HuH-7 (cell line): ENCODE measurements at regions not wholly inside any gene's neighbourhood (a gene's known extent, or its start where the extent isn't known, plus 50 kb on each side); places are given as distances from the start of the nearest gene placed in this dataset.
"Not testable (repeated sequence)": the region's sequence is repeated elsewhere in the genome, so short reads cannot be mapped to it uniquely, and the experiment has no call there.

Experiments
- DNase-seq: peaks from one replicate; pipeline ENCODE4 v3.0.0; 2011; ENCODE audit warnings: low spot score

DNA sequence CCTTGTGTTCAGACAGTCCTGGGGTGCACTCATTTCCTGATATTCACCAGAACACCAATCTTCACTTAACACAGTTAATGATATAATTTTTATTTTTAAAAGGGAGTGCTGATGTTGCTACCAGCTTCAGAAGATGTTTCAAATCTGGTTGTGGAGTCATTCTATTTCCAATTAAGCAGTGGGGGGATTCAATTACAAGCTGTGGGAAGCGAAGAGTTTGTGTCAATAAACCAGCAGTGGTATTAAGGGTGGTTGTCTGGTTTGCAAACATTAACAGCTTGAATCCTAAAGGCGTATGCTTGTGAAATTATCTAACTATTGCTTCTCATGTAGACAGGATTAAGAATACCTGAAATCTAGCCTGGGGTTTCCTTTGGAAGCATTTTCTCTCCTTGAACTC is 1637.5 kb upstream of the GOT2 start:
- DNase-seq, result no peak

DNA sequence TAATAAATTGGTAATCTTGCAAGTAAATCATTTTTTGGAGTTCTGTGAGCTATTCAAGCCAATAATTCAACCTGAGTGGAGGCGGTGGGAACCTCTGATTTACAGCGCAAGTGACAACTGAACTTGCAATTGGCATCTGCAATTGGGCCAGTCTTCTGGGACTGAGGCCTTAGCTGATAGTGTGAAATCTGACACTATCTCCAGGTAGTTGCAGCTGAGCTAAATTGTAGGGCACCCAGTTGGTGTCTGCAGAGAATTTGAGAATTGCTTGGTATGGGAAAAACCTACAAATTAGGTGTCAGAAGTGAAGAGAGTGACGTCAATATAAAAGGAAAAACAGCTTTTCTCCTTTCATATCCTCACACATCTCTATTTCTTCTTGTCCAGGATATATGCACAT is 1633.6 kb upstream of the GOT2 start:
- DNase-seq, result no peak

DNA sequence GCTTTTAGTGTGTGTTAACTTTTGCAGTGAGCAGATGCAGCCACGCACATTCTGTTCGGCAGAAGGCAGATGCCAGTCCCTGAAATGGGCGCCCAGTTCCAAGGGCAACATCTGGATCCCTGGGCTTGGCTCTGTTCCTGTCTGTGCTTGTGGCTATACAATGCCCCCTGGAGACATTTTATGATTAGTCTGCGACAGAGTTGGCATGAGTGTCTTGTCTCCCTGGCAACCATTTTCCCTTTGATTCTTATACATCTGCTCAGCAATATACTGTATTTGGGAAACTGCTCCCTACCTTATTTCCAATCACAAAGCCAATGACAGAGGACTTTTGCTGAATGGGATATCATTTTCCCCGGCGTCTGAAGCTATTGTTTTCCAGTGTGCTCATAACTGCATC is 1629.5 kb upstream of the GOT2 start:
- no peak for DNase-seq

DNA sequence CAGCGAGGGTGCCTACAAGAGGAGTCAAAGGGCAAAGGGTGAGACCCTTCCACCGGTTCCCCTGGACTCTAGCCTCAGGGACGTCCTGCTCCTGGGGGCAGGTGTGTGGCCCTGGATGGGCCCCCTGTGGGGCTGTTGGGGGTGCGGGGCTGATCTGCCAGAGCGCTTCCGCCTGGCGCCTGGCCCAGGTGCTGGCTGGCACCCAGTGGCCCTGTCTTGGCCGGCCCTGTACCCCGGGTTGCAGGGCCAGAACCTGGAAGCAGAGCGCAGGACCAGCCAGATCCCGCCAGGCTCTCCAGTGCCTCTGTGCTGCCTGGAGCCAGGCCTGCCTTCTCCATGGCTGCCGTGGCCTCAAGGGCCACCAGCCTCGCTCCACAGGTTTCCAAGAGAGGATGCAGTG is 1625.8 kb upstream of the GOT2 start:
- not testable (repeated sequence) for DNase-seq

DNA sequence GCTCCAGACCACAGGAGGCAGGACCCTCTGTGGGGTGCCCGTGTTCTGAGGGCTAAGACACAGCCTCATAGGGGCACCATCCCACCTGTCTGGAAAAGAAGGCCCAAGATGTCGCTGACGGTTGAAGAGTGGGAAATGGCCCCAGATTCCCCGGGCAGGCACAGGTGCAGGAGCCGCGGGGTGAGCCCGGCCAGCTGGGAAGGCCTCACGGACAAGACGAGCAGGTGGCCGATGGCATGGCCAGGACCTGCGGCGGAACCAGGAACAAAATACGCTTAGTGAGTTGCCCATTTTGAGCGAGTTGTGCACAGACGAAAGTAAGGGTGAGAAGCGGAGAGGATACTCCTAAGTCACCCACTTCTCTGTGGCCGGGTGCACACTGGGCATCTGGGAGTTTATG is 1625.3 kb upstream of the GOT2 start:
- not testable (repeated sequence) for DNase-seq

DNA sequence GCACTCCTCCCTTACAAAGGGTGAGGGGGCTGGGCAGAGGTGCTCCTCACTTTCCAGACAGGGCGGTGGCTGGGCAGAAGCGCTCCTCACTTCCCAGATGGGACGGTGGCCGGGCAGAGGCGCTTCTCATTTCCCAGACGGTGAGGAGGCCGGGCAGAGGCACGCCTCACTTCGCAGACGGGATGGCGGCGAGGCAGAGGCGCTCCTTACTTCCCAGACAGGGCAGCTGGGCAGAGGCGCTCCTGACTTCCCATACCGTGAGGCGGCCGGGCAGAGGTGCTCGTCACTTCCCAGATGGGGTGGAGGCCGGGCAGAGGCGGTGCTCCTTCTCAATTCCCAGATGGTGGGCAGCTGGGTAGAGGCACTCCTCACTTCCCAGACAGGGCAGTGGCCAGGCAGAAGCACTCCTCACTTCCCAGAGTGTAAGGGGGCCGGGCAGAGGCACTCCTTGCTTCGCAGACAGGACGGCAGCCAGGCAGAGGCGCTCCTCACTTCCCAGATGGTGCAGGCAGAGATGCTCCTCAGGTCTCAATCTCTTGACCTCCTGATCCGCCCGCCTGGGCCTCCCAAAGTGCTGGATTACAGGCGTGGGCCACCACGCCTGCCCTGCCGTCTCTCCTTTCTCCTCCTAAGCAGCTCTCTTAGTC is 1623.9 kb upstream of the GOT2 start:
- not testable (repeated sequence) for DNase-seq

DNA sequence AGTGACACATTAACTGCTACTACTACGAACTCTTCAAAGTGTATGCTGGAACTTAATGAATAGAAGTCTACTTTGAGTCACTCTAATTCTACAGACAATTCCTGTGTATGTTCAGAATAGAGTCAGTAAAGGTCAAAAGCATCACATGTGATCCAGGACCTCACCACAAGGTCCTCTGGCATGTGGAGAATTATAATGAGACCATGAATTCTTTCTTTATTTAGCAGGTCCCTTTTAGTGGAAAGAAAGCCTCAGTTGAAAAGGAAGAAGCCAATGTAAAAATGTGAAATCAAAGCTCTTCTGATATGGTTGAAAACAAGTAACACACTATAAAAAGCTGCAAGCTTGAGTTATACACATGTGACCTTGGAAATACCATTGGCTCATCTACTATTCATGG is 1612.1 kb upstream of the GOT2 start:
- DNase-seq, result no peak

DNA sequence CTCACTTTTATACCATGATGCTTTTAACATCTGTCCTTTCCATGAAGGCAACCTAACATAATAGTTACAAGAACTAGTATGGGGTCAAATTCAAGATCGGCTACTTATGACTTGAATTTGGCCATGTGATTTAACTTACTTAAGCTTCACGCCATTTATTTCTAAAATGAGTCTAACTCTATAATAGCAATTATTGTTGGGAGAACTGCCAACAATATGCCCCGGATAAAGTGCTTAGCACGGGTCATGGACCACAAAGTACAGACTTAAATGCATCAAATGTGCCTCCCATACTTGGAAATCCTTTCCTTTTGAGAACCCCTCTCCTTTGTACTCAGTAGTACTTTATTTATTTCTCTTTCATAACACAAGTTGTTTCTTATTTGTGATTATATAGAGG is 1603.6 kb upstream of the GOT2 start:
- no peak for DNase-seq

DNA sequence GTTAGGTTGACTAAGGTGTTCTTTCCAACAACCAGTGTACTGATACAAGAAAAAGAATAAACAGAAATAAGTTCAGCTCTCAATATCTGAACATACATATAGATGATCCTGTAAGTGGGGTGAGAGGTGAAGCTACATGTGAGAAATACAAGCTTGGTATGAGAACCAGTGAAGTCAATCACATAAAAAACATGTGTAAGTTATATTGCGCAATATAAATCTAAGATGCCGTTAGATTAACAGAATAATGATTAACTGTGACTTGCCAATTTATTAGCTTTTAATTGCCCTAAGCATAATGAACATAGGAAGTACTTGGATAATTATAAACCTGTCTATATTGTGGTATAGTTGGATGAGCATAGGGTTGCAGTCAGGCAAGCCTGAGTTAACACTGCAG is 1597.1 kb upstream of the GOT2 start:
- DNase-seq, result no peak

DNA sequence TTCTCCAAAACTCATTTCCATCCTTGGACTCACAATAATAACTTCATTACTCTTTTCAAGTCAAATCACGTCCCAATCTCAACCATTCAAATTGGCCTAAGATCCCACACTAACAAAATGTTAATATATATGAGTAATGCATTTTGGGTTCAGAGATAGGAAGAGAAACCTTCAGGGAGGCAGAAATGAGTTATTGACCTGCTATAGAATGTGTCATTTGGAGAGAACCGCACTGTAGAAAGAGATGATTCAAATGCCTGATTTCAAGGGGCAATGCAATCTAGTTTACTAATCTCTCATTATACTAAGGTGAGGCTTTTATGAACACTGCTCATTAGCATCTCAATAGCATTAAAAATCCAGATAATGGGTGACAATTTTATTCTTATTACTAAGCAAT is 1595.0 kb upstream of the GOT2 start:
- no peak for DNase-seq

DNA sequence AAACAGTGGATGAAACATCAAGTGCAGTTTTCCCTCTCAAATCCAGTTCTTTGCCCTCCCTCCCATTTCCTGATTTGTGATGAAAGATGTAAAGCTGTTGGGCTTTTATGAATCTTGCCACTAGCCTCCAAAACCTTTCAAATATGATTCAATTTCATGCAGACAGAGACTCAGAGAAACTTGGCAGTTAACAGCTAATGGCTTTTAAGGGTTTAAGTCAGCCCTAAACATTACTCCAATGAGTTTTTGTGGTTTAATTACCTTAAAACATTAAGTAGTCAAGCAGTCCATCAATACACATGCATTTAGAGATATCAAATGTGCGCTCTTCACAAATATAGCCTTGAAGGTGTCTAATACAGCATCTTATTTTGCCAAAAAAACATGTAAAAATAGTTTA is 1594.0 kb upstream of the GOT2 start:
- no peak for DNase-seq

DNA sequence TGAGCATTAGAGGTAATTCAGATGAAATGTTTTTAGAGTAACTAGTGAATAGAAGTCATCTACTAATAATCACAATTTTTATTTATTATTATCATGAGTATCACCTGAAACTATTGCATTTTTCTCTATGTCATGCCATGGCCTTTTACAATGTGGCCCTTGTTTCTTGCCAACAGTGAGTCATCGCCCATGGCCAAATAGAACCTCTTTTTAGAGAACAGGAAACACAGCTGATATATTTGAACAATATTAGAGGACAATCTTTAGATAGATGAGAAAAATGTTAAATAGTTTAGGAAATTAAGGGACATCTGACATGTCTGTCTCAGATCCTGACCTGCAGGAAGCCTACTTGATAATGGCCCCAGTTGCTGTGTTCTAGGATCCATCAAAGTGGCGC is 1584.4 kb upstream of the GOT2 start:
- no peak for DNase-seq

DNA sequence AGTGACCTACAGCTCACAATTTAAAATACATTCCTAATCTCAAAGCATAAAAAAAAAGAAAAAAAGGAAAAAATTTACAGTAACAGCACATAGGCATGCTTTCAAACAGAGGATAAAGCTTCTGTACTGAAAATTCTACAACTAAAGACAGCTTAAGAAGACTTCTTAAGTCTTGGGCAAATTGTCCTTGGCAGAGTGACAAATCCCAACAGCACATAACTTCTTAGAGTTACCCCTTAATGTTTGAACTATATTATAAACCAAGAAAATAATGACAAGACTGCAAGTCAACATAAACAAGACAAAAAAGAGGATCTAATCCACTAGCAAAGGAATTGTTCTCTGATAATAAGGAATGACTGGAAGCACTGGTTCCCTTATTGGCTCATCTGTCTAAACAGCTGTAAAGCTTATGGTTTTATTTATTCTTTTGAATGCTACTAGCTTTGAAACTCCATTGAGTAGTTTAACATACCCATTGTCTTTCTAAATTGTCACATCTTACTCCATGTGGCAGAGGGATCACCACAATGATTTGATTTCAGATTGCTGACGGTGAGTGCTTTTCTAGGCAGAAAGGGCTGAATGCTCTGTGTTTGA is 1576.8 kb upstream of the GOT2 start:
- DNase-seq, result no peak

DNA sequence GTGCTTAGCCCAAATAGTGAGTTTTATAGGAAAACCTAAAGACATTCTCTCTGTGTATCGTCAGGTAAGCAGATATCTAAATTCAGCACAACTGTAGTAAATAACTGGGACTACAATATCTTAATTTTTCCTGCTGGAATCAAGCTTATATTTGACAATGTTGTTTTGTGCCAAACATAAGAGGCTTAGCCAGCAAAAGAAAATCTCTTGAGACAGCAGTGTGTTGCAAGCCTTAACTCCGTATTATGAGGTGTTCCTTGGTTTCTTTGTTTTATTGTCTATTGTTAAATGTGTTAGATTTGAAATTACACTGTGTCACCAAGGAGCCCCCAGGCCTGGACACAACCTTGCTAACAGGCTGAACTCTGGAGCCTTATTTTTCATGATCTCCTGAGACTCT is 1570.6 kb upstream of the GOT2 start:
- no peak for DNase-seq

DNA sequence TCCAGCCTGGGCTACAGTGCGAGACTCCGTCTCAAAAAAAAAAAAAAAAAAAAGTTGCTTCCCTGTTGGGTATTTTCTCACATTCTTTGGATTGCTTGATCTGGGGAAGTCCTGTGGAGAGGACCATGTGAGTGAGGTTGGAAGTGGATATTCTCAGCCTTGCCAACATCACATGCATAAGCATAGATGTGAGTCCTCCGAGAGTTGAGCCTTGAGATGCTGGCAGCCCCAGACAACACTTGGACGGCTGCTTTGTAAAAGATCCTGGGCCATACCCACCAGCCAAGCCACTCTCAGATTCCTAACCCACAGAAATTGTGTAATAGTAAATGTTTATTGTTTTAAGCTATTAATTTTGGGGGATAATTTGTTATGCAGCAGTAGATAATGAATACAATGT is 1570.0 kb upstream of the GOT2 start:
- no peak for DNase-seq

DNA sequence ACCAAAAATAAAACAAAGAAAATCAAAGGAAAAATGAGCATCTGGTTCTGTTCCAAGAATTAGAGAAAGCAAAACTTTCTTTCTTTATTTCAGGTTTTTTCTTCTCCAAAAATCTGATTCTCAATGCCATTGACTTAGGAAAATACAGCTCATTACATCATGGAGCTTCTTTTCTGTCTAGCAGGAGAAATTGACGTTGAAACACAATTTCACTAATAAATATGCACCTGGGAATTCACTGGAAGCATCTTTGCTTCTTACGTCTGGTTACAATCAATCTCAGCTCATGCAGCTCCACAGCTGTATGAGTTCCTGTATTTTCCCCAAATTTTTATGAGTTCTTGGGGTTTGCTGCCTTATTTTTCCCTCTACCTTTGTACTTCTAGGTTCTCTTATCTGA is 1568.6 kb upstream of the GOT2 start:
- DNase-seq, result no peak

DNA sequence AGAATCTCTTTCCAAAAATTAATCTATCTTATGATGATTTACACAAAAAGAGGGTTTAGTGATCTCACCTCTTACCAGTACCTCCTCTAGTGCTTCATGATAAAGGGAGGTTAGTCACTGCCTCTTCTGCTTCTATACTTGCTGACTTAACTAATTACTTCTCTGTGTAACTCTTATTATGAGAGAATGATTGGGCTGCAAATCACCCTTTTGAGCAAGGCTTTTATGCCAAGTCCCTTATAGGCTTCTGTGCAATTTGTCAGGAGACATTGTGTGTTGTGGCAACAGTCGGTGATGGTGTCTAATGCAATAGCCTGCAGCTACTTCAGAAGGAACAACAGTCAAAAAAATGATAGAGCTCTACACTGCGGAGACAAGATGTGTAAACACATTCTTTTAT is 1568.1 kb upstream of the GOT2 start:
- DNase-seq, result no peak

DNA sequence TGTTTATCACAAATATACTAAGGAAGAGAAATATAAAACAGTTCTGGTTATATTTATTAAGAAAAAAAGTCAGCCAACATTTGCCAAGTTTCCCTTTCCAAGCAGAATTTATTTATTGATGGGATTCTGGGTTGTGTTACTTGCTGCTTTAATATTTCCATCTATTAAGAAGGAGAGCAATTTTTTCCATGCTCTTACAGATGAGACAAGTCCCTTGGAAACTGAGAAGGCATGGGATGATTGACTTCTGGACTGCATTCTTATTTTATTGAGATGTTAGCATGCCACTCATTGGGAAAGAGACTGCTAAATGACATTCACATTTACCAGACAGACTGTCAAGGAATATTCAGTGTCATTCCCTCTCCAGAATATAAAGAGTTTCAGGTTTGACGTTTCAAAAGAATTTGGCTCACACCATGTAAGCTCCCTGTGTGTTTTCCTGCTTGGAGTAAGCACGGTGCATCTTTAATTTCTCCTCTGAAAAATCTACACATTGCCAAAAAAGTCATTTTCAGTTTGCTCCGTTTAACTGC is 1565.2 kb upstream of the GOT2 start:
- DNase-seq, result no peak

DNA sequence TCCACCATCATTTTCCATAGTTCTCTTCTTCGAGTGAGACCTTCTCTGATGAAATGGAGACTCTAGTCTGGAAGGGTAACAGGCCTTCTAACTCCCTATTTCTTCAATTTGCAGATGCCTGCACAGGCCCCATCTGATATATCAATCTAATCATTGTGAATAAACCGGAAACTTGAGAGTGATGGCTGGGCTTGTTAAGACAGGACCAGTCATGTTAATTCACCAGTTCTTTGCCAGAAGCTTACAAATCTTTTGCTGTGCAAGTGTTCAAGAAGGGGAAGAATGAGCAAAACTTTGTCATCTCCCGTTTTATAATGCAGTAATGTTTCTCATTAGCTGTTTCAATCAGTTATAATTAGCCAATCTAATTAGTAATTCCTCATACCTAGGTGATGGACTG is 1561.3 kb upstream of the GOT2 start:
- no peak for DNase-seq

DNA sequence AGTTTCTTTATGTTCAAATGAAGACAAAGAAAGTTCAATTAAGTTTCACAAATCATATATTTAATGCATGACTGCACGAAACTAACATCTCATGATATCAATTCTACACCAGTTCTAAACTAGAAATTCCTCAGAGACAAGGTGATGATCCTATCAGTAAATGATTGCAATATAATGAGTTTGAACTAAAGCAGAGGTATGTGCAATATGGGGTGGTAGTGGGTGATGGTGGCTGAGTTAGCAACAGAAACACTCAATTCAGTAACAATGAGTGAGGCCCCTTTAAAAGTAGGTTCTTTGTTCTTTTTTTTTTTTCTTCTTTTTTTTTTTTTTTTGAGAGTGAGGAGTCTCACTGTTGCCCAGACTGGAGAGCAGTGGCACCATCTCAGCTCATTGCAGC is 1551.7 kb upstream of the GOT2 start:
- DNase-seq, result no peak

DNA sequence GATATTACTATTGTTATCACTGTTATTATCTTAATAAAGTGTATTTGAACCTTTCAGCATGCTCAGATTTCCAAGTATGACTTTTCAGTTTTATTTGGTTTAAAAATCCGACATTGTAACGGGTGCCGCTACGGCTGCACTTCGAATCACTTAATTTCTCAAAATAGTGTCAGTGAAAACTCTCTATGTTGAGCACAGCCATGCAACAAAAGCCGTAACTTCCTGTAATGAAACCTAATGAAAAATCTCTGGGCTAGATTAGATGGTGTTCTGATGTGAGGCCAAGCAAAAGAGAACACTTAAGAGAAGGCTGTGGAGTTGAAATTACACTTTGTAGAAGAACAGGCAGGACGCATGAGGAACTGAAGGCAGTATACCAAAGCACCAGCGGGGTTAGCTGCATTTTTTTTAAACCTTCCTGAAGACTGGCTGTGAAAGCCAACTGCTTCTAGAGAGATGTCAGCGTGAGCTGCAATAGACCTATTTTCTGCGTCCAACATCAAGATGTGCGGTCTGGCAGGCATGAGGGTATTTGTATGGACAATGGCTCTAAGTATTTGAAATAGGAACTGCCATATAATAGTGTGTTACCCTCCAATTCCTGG is 1545.0 kb upstream of the GOT2 start:
- no peak for DNase-seq

DNA sequence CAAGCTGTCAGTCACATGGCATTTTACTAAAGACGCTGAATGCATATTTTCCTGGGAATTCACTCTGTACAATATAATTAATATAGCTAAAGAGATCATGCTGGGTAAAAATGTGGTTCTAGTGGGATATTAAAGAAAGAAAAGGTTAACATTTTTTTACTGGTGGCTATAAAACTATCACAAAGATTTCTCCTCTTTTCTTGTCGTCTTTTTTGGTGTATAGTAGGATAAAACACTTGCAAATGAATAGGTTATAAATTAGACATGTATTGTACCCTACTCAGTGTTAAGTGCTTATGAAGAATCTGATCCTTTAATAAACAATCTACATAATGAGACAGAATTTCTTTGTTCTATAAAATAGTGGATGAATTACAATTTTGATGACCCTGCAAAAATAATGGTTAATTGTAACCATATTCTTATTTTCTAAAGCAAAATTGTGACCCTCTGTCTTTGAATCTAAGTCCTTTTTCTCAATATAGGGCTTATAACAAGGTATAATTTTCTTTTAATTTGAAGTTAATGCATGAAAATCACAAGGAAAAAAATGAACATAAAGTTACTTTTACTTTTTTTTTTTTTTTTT is 1540.4 kb upstream of the GOT2 start:
- no peak for DNase-seq

DNA sequence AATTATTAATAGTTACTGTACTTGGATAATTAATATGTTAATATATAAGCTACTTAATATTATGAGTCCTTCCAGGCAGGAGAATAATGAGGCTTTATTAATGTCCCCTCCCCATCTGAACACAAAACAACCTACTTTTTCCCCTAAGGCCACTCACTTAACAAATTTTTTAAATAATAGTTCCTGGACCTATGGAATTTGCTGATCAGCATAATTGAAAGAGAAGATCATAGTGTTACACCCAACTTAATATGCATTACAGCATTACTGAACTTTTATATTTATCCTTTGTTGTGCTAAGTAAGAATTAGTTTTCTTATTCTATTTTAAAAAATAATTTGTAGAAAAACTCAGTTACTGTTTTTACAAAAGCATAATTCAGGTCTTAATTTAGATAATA is 1537.7 kb upstream of the GOT2 start:
- DNase-seq, result no peak
